ENCODE measurements at regions not wholly inside any gene's neighbourhood (a gene's known extent, or its start where the extent isn't known, plus 50 kb on each side); places are given as distances from the start of the nearest gene placed in this dataset.

- TF ChIP-seq CTCF (conservative IDR thresholded peaks at IDR 0.05) (no peak), ZFX (IDR thresholded peaks at IDR 0.05) (no peak)
Measured at GRCh38 chr2:78699696-78700095, 325.8 kb upstream of the REG3G start.
